ENCODE measurements at regions not wholly inside any gene's neighbourhood (a gene's known extent, or its start where the extent isn't known, plus 50 kb on each side); places are given as distances from the start of the nearest gene placed in this dataset.

DNA sequence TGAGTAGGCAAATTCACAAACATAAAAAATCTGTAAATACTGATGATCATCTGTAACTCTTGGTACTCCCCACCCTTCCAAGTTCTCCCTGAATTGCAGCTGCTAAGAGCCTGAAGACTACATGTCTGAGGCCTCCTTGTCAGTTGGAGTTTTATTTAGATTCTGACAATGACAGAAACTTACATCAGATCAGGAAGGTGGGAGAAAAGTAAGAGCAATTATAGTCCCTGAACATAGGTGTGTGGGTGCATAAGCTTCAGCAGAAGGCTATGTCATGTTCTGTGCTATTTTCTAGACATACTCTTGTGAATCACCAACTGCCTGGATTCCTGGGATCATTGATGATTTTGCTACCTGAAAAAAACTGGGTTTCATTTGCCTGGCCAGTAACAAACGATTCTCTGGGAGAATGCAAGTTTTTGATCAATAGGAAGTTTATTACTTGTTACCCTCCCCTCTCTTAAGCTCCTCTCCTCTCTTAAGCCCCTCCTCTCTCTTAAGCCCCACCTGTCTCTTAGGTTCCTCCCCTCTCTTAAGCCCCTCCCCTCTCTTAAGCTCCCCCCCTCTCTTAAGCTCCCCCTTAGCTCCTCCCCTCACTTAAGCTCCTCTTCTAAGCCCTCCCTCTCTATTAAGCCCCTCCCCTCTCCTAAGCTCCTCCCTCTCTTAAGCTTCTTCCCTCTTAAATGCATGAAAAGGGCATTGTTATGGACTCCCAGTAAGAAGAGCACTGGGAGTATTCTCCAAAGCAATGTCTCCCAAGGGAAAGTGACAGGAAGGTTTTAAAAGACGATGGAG is 1183.4 kb upstream of the AUTS2 start:
- TF ChIP-seq, protein P1, sequence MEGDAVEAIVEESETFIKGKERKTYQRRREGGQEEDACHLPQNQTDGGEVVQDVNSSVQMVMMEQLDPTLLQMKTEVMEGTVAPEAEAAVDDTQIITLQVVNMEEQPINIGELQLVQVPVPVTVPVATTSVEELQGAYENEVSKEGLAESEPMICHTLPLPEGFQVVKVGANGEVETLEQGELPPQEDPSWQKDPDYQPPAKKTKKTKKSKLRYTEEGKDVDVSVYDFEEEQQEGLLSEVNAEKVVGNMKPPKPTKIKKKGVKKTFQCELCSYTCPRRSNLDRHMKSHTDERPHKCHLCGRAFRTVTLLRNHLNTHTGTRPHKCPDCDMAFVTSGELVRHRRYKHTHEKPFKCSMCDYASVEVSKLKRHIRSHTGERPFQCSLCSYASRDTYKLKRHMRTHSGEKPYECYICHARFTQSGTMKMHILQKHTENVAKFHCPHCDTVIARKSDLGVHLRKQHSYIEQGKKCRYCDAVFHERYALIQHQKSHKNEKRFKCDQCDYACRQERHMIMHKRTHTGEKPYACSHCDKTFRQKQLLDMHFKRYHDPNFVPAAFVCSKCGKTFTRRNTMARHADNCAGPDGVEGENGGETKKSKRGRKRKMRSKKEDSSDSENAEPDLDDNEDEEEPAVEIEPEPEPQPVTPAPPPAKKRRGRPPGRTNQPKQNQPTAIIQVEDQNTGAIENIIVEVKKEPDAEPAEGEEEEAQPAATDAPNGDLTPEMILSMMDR (conservative IDR thresholded peaks at IDR 0.05; ENCODE audit: low read length): no peak
- TF ChIP-seq EZH2phosphoT487 (IDR thresholded peaks at IDR 0.05; ENCODE audit: borderline replicate concordance): no peak
